Neural crest cell (in vitro differentiated cells): ENCODE measurements at regions not wholly inside any gene's neighbourhood (a gene's known extent, or its start where the extent isn't known, plus 50 kb on each side); places are given as distances from the start of the nearest gene placed in this dataset.

ENCODE experiments used
- DNase-seq: peaks from one replicate; pipeline ENCODE4 v3.0.0; 2021; ENCODE audit warnings: low read depth, mixed read lengths, low spot score
- H3K27ac Mint-ChIP-seq: one replicate; pipeline ENCODE4 v1.8.0; 2021; ENCODE audit warnings: mild to moderate bottlenecking, mixed read lengths; ENCODE audit not compliant: unreplicated experiment
- H3K27me3 Mint-ChIP-seq: 2 replicates; pipeline ENCODE4 v1.8.0; 2021; ENCODE audit warnings: low read depth, mild to moderate bottlenecking, mixed read lengths
- H3K36me3 Mint-ChIP-seq: 2 replicates; pipeline ENCODE4 v1.8.0; 2021; ENCODE audit warnings: low read depth, mild to moderate bottlenecking, mixed read lengths
- H3K4me1 Mint-ChIP-seq: 2 replicates; pipeline ENCODE4 v1.8.0; 2021; ENCODE audit warnings: mixed read lengths
- H3K4me3 Mint-ChIP-seq: one replicate; pipeline ENCODE4 v1.8.0; 2021; ENCODE audit warnings: mild to moderate bottlenecking, mixed read lengths
- H3K9me3 Mint-ChIP-seq: 2 replicates; pipeline ENCODE4 v1.8.0; 2021; ENCODE audit warnings: mixed read lengths
- TF ChIP-seq, protein P1 (sequence below): fragments of 200-600 bp; sonication (generic); conservative IDR thresholded peaks from 2 replicates; pipeline ENCODE4 v1.5.0; 2021; ENCODE audit warnings: antibody characterized with exemption, mild to moderate bottlenecking

GRCh38 chr11:113546757-113547507, 71.7 kb upstream of the DRD2 start:
- Mint-ChIP-seq H3K27me3 (no peaks in the 10 kb centered on the region), H3K4me3 (no peak overlapping the region), H3K4me1 (peaks cover 4% of the 10 kb centered on the region), H3K27ac (no peak overlapping the region), H3K36me3 (no peaks in the 10 kb centered on the region), H3K9me3 (no peaks in the 10 kb centered on the region)
- TF ChIP-seq, protein P1, sequence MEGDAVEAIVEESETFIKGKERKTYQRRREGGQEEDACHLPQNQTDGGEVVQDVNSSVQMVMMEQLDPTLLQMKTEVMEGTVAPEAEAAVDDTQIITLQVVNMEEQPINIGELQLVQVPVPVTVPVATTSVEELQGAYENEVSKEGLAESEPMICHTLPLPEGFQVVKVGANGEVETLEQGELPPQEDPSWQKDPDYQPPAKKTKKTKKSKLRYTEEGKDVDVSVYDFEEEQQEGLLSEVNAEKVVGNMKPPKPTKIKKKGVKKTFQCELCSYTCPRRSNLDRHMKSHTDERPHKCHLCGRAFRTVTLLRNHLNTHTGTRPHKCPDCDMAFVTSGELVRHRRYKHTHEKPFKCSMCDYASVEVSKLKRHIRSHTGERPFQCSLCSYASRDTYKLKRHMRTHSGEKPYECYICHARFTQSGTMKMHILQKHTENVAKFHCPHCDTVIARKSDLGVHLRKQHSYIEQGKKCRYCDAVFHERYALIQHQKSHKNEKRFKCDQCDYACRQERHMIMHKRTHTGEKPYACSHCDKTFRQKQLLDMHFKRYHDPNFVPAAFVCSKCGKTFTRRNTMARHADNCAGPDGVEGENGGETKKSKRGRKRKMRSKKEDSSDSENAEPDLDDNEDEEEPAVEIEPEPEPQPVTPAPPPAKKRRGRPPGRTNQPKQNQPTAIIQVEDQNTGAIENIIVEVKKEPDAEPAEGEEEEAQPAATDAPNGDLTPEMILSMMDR, result no peak
- no peak for DNase-seq

DNA sequence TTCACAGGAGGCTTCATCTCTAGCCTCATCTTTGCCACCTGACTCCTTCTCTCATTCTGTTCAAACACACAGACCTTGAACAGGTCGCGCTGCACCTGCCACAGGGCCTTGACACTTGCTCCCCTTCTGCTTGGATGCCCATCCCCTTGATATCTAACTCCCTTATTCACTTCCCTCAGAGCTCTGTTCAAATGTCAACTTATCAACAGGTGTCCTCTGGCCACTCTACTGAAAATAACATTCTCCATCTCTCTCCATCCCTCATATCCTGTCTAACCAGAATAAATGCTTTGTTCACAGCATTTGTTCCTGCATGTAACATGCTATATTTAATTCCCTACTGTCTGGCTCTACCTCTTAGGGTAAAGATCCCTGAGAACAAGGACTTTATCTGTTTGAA, 67.2 kb upstream of the DRD2 start:
- H3K27me3 Mint-ChIP-seq, result peaks cover 6% of the 10 kb centered on the region
- TF ChIP-seq, protein P1, result no peak

DNA sequence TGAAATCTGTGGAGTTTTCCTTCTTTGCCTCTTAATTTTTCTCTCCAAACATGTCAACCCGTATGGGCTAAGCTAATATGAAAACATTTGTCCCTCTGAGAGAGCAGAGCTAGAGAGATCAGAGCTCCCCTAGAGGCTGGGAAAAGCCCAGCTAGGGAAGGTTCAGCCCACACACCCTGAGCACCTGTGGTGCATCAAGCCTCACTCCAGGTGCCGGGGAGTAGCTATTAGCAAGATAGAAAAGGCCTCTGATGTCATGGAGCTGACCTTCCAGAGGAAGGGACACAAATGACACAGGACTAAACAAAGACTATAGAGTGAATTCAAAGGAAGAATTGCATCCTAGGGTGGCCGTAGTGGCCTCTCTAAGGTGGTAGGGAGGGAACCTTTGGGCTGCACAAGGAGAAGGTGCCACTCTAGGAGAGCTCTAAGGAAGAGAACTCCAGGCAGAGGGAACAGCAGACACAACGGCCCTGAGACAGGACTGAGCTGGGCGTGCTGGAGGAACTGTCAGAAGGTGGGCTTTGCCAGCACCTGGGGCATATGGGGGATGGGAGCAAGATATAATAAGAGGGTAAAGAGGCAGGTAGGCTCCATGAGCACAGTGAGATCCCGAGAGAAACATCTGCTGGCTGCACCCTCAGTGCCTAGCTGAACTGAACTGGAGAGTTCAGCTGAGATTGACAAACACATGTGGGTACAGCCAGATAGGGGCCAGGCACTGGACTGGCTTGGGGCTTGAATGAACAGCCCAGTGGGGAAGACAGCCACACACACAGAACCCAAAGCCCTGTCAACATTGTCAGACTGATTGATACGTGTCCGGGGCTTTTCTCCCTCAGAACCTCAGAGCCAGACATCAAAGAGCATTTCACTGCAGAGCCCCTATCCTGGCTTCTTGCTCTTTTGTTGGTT, 65.5 kb upstream of the DRD2 start:
- no peaks in the 10 kb centered on the region for H3K9me3 Mint-ChIP-seq
- peaks cover 6% of the 10 kb centered on the region for H3K27me3 Mint-ChIP-seq
- H3K4me3 Mint-ChIP-seq, result no peak overlapping the region
- peaks cover 15% of the 10 kb centered on the region for H3K4me1 Mint-ChIP-seq
- TF ChIP-seq, protein P1, result no peak
- DNase-seq, result no peak
- H3K36me3 Mint-ChIP-seq, result no peaks in the 10 kb centered on the region
- no peak overlapping the region for H3K27ac Mint-ChIP-seq

More for the DNA sequence above, 67.2 kb upstream of the DRD2 start:
- H3K27ac Mint-ChIP-seq, result no peak overlapping the region
- H3K4me1 Mint-ChIP-seq, result peaks cover 15% of the 10 kb centered on the region
- H3K4me3 Mint-ChIP-seq, result no peak overlapping the region
- DNase-seq, result no peak
- no peaks in the 10 kb centered on the region for H3K9me3 Mint-ChIP-seq
- H3K36me3 Mint-ChIP-seq, result no peaks in the 10 kb centered on the region

- Mint-ChIP-seq H3K27ac (no peak overlapping the region), H3K27me3 (peaks cover 6% of the 10 kb centered on the region), H3K9me3 (no peaks in the 10 kb centered on the region), H3K36me3 (no peaks in the 10 kb centered on the region), H3K4me3 (no peak overlapping the region), H3K4me1 (peaks cover 22% of the 10 kb centered on the region)
- no peak for DNase-seq
- TF ChIP-seq, protein P1, result no peak
Measured at GRCh38 chr11:113538451-113539412, 63.5 kb upstream of the DRD2 start.

DNA sequence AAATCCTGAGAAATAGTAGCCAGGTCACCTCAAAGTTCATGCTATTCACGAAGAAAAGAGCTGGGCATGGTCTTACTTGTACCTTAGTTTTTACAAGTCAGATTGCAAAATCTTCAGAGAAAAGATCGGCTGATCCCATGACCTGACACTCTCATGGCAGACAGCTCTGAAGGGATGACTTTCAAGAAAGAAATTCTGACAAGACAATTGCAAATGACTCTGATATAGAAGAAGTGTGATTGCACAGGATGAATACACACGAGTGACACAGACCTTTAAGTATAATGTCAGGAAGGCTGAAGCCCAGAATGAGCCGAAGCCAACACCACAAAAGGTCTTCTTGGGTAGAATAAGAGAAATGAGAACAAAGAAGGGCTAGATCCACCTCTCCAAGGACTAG, 59.4 kb upstream of the DRD2 start:
- H3K27ac Mint-ChIP-seq, result no peak overlapping the region
- H3K27me3 Mint-ChIP-seq, result peaks cover 19% of the 10 kb centered on the region
- no peak overlapping the region for H3K4me3 Mint-ChIP-seq
- DNase-seq, result no peak
- TF ChIP-seq, protein P1, result no peak
- peaks cover 27% of the 10 kb centered on the region for H3K4me1 Mint-ChIP-seq
- no peaks in the 10 kb centered on the region for H3K9me3 Mint-ChIP-seq
- H3K36me3 Mint-ChIP-seq, result no peaks in the 10 kb centered on the region
